IMR-90 (cell line): ENCODE measurements at regions not wholly inside any gene's neighbourhood (a gene's known extent, or its start where the extent isn't known, plus 50 kb on each side); places are given as distances from the start of the nearest gene placed in this dataset.

ENCODE experiments used
- ATAC-seq: fragments of 200-7000 bp; cut with Tn5 transposase; 2 replicates; pipeline ENCODE4 v1.9.1; 2020; ENCODE audit warnings: low read depth, mild to moderate bottlenecking, moderate library complexity
- BruUV-seq: library from RNA; stranded (reverse); fragments of 400-500 nt; replicated peaks from 2 replicates; lab custom pipeline; 2021; lab: Mats Ljungman, UMichigan
- CTCF ChIA-PET: fragments of 300-600 bp; formaldehyde crosslinking; extraction: SDS; loops from one replicate; lab custom pipeline; 2021; ENCODE audit warnings: antibody characterized with exemption; lab: Yijun Ruan, JAX
- POLR2A ChIA-PET: fragments of 300-600 bp; sonication (Branson Sonifier 250); formaldehyde crosslinking; loops from one replicate; lab custom pipeline; 2022; ENCODE audit warnings: antibody characterized with exemption; ENCODE audit not compliant: unreplicated experiment; lab: Charles Lee
- DNase-seq: peaks from one replicate; pipeline ENCODE4 v3.0.0; 2013
- H2AFZ ChIP-seq: replicated peaks from 2 replicates; pipeline ENCODE3; 2013; ENCODE audit warnings: low read length, mild to moderate bottlenecking; ENCODE audit not compliant: poor library complexity
- H2AK5ac ChIP-seq: 2 replicates; pipeline ENCODE4 v1.6.1; 2013; ENCODE audit warnings: low read depth, low read length, inconsistent platforms
- H2AK9ac ChIP-seq: replicated peaks from 2 replicates; pipeline ENCODE3; 2013; ENCODE audit warnings: mild to moderate bottlenecking, low read depth, low read length, moderate library complexity; ENCODE audit not compliant: poor library complexity
- H2BK120ac ChIP-seq: 2 replicates; pipeline ENCODE4 v1.6.1; 2013; ENCODE audit warnings: low read depth, low read length, inconsistent platforms
- H2BK15ac ChIP-seq: 3 replicates; pipeline ENCODE4 v1.6.1; 2013; ENCODE audit warnings: low read depth, low read length, inconsistent platforms
- H2BK20ac ChIP-seq: 2 replicates; pipeline ENCODE4 v1.6.1; 2013; ENCODE audit warnings: low read depth, mild to moderate bottlenecking, inconsistent platforms, low read length, moderate library complexity
- H2BK5ac ChIP-seq: 2 replicates; pipeline ENCODE4 v1.6.1; 2013; ENCODE audit warnings: mild to moderate bottlenecking, low read depth, low read length, inconsistent platforms; ENCODE audit not compliant: poor library complexity, severe bottlenecking
- H3K14ac ChIP-seq: replicated peaks from 2 replicates; pipeline ENCODE4 v1.6.1; 2013; ENCODE audit warnings: low read depth, low read length, inconsistent platforms
- H3K18ac ChIP-seq: 2 replicates; pipeline ENCODE4 v1.6.1; 2013; ENCODE audit warnings: low read depth, low read length, control low read depth
- H3K23ac ChIP-seq: 2 replicates; pipeline ENCODE4 v1.6.1; 2013; ENCODE audit warnings: low read depth, low read length, inconsistent platforms
- H3K27ac ChIP-seq: 2 replicates; pipeline ENCODE4 v1.5.1; 2013; ENCODE audit warnings: mild to moderate bottlenecking, control low read depth, low read length; ENCODE audit not compliant: insufficient read depth
- H3K27me3 ChIP-seq: 2 replicates; pipeline ENCODE4 v1.6.1; 2013; ENCODE audit warnings: low read length; ENCODE audit not compliant: control insufficient read depth, insufficient read depth
- H3K36me3 ChIP-seq: 2 replicates; pipeline ENCODE4 v1.6.1; 2013; ENCODE audit warnings: low read length, mixed read lengths; ENCODE audit not compliant: control insufficient read depth, insufficient read depth
- H3K4ac ChIP-seq: 2 replicates; pipeline ENCODE4 v1.6.1; 2013; ENCODE audit warnings: low read depth, low read length, inconsistent platforms
- H3K4me1 ChIP-seq: 2 replicates; pipeline ENCODE4 v1.6.1; 2013; ENCODE audit warnings: low read length, mixed read lengths; ENCODE audit not compliant: control insufficient read depth, insufficient read depth
- H3K4me2 ChIP-seq: 2 replicates; pipeline ENCODE4 v1.6.1; 2013; ENCODE audit warnings: low read depth, mild to moderate bottlenecking, control low read depth, low read length, moderate library complexity
- H3K4me3 ChIP-seq: 2 replicates; pipeline ENCODE4 v1.5.1; 2013; ENCODE audit warnings: low read depth, mild to moderate bottlenecking, control low read depth, low read length, moderate library complexity; ENCODE audit not compliant: insufficient read depth
- H3K56ac ChIP-seq: 2 replicates; pipeline ENCODE4 v1.6.1; 2013; ENCODE audit warnings: low read length, inconsistent platforms; ENCODE audit not compliant: insufficient read depth; ENCODE audit errors: extremely low read depth
- H3K79me1 ChIP-seq, 2 experiments: 2 replicates each; pipeline ENCODE4 v1.6.1; 2013; ENCODE audit warnings: low read length in 2 of 2, inconsistent platforms in 1 of 2, low read depth in 1 of 2
- H3K9ac ChIP-seq: 2 replicates; pipeline ENCODE4 v1.6.1; 2013; ENCODE audit warnings: low read depth, low read length, control low read depth
- H3K9me1 ChIP-seq: 2 replicates; pipeline ENCODE4 v1.6.1; 2013; ENCODE audit warnings: low read length, inconsistent platforms; ENCODE audit not compliant: insufficient read depth
- H3K9me3 ChIP-seq: 2 replicates; pipeline ENCODE4 v1.6.1; 2013; ENCODE audit warnings: low read length; ENCODE audit not compliant: control insufficient read depth, insufficient read depth
- H4K20me1 ChIP-seq: 2 replicates; pipeline ENCODE4 v1.6.1; 2013; ENCODE audit warnings: low read length, inconsistent platforms; ENCODE audit not compliant: insufficient read depth
- H4K5ac ChIP-seq: 2 replicates; pipeline ENCODE4 v1.6.1; 2013; ENCODE audit warnings: mild to moderate bottlenecking, low read depth, low read length, control low read depth
- H4K8ac ChIP-seq, 2 experiments: 2 replicates each; pipeline ENCODE4 v1.6.1; 2013; ENCODE audit warnings: low read depth in 2 of 2, low read length in 2 of 2, control low read depth in 1 of 2, inconsistent platforms in 1 of 2
- H4K91ac ChIP-seq: 2 replicates; pipeline ENCODE4 v1.6.1; 2013; ENCODE audit warnings: low read depth, low read length, inconsistent platforms; ENCODE audit not compliant: insufficient read depth
- CHD1 ChIP-seq: IDR thresholded peaks from 2 replicates; pipeline ENCODE4 v1.6.1; 2012; ENCODE audit warnings: low read depth, low read length, improper control_type of control experiment
- FOS ChIP-seq: fragments of 150-350 bp; IDR thresholded peaks from 2 replicates; pipeline ENCODE4 v1.6.1; 2016; ENCODE audit warnings: low read depth, low read length
- MXI1 ChIP-seq: IDR thresholded peaks from 2 replicates; pipeline ENCODE4 v1.6.1; 2012; ENCODE audit warnings: low read depth, mild to moderate bottlenecking, low read length, moderate library complexity, borderline replicate concordance
- RCOR1 ChIP-seq: IDR thresholded peaks from 2 replicates; pipeline ENCODE4 v1.6.1; 2012; ENCODE audit warnings: mild to moderate bottlenecking, low read length, improper control_type of control experiment; ENCODE audit not compliant: insufficient replicate concordance
- SMC3 ChIP-seq: fragments of 150-350 bp; IDR thresholded peaks from 2 replicates; pipeline ENCODE4 v1.6.1; 2016; ENCODE audit warnings: low read depth, mild to moderate bottlenecking, antibody characterized with exemption, low read length, moderate library complexity
- WGBS, 2 experiments: methylation state at CpG; one replicate each; pipeline versions ENCODE4 v1.1.5 to v1.1.7; 2013; ENCODE audit warnings: missing lambda C conversion rate in 2 of 2; ENCODE audit not compliant: insufficient read length in 1 of 2; ENCODE audit errors: extremely low coverage in 2 of 2; 5-methylcytosine and 5-hydroxymethylcytosine counted together
- dilution Hi-C: fragments of 300-500 bp; cut with HindIII; formaldehyde crosslinking; loops from one replicate; pipeline ENCODE4 v1.14.3; 2018; ENCODE audit warnings: low sequenced_read_pairs; ENCODE audit not compliant: unreplicated experiment
- in situ Hi-C: fragments of 300-500 bp; cut with MboI; formaldehyde crosslinking; loops from 3 replicates; pipeline ENCODE4 v1.14.3; 2019; ENCODE audit warnings: low sequenced_read_pairs, inconsistent platforms, mixed read lengths
- intact Hi-C: fragments of 100-400 bp; cut with micrococcal nuclease; formaldehyde crosslinking; loops from 2 replicates; pipeline ENCODE4 v1.10.0; 2022

GRCh38 chr4:3355266-3355748 lies 62.5 kb downstream of the RGS12 start:
- H3K9me3 ChIP-seq, result no peaks in the 10 kb centered on the region
- H3K36me3 ChIP-seq, result 0 out of 2 replicates have a peak, but pooled peaks cover 1% of the 10 kb centered on the region
- H3K9ac ChIP-seq, result no peak overlapping the region
- H3K4me2 ChIP-seq, result no peak overlapping the region
- no peak overlapping the region for H3K4me3 ChIP-seq
- no TSS peak for BruUV-seq
- no peak overlapping the region for H3K18ac ChIP-seq
- no peak overlapping the region for H3K56ac ChIP-seq
- H3K27ac ChIP-seq, result no peak overlapping the region
- 100% methylated on average over 2 of the region's 8 CpGs; no CpG with 5 or more reads in 1 of the 2 experiments for WGBS, 2 experiments
- no peak overlapping the region for H3K4ac ChIP-seq
- no peak overlapping the region for H2AFZ ChIP-seq
- no peaks in the 10 kb centered on the region for H3K27me3 ChIP-seq
- ATAC-seq (no peak), DNase-seq (no peak)
- dilution Hi-C loops, result no loop called here
- intact Hi-C loops, result no loop called here
- peaks cover 8% of the 10 kb centered on the region; the same call in 1 of the 2 replicates for H4K20me1 ChIP-seq
- no peak overlapping the region for H2BK20ac ChIP-seq
- H2AK5ac ChIP-seq, result no peak overlapping the region
- no peak overlapping the region for H3K14ac ChIP-seq
- H3K79me1 ChIP-seq, result peaks cover 16 to 31% of the 10 kb centered on the region in 2 experiments
- H3K4me1 ChIP-seq, result no peaks in the 10 kb centered on the region
- no peak overlapping the region for H3K23ac ChIP-seq
- in situ Hi-C loops, result no loop called here
- no peak overlapping the region for H2BK5ac ChIP-seq
- H2BK120ac ChIP-seq, result no peak overlapping the region
- ChIA-PET CTCF (interaction anchor here (0.6 to 2.2 kb wide), 2 partner anchors 9 to 1094 kb away, joined by 3 to 11 read pairs; no protein-coding TSS in a partner anchor), POLR2A (no interaction called here)
- H2BK15ac ChIP-seq, result no peak overlapping the region
- no peak overlapping the region for H4K91ac ChIP-seq
- H4K5ac ChIP-seq, result no peak overlapping the region
- H3K9me1 ChIP-seq, result 0 out of 2 replicates have a peak, but pooled peaks cover 3% of the 10 kb centered on the region
- no peak overlapping the region for H4K8ac ChIP-seq
- no peak for TF ChIP-seq CHD1
- TF ChIP-seq RCOR1, result no peak
- no peak for TF ChIP-seq FOS
- TF ChIP-seq SMC3, result no peak
- TF ChIP-seq MXI1, result no peak
- H2AK9ac ChIP-seq, result no peak overlapping the region
